HFF-Myc (cell line): ENCODE measurements at regions not wholly inside any gene's neighbourhood (a gene's known extent, or its start where the extent isn't known, plus 50 kb on each side); places are given as distances from the start of the nearest gene placed in this dataset.

Experiments used
- DNase-seq: peaks from one replicate; pipeline ENCODE4 v3.0.0-alpha.2; 2011; ENCODE audit warnings: low read depth; ENCODE audit errors: extremely low read depth
- H3K4me3 ChIP-seq: replicated peaks from 2 replicates; pipeline ENCODE4 v1.5.1; 2011; ENCODE audit warnings: low read depth, mild to moderate bottlenecking, control low read depth, low read length
- CTCF ChIP-seq: IDR thresholded peaks from 2 replicates; pipeline ENCODE4 v1.5.1; 2012; ENCODE audit warnings: mild to moderate bottlenecking, low read depth, low read length, control low read depth; ENCODE audit errors: missing control alignments

- no peak overlapping the region for H3K4me3 ChIP-seq
- no peak for TF ChIP-seq CTCF
- DNase-seq, result no peak
These were observed 194.0 kb downstream of the AJAP1 start for GRCh38 chr1:4848431-4848830.

- no peak overlapping the region for H3K4me3 ChIP-seq
- DNase-seq, result no peak
- no peak for TF ChIP-seq CTCF
These were observed 193.3 kb downstream of the AJAP1 start for GRCh38 chr1:4847711-4848110.
